HepG2 (cell line): ENCODE measurements at regions not wholly inside any gene's neighbourhood (a gene's known extent, or its start where the extent isn't known, plus 50 kb on each side); places are given as distances from the start of the nearest gene placed in this dataset.

ENCODE experiments used
- ATAC-seq: fragments of 200-7000 bp; cut with Tn5 transposase; 3 replicates; pipeline ENCODE4 v1.9.1; 2020; ENCODE audit warnings: mild to moderate bottlenecking, moderate library complexity
- BruUV-seq: library from RNA; stranded (reverse); fragments of 400-500 nt; replicated peaks from 2 replicates; lab custom pipeline; 2021; lab: Mats Ljungman, UMichigan
- CTCF ChIA-PET: fragments of 300-600 bp; formaldehyde crosslinking; extraction: SDS; loops from one replicate; lab custom pipeline; 2021; ENCODE audit warnings: low total read pairs, inconsistent platforms, low intra/inter-chr PET ratio; lab: Yijun Ruan, JAX
- POLR2A ChIA-PET: fragments of 350-600 bp; sonication (Branson Sonifier 250); formaldehyde crosslinking; loops from one replicate; lab custom pipeline; 2020; ENCODE audit warnings: antibody characterized with exemption, inconsistent platforms; lab: Yijun Ruan, JAX
- DNase-seq: peaks from one replicate; pipeline ENCODE4 v3.0.0-alpha.2; 2015; ENCODE audit warnings: low spot score
- FAIRE-seq: peaks from 3 replicates; lab custom pipeline; 2011; peaks lifted over from hg19 to GRCh38; lab: Jason Lieb, UNC
- H2AFZ ChIP-seq: one replicate; pipeline ENCODE4 v1.6.1; 2011; ENCODE audit warnings: low read length, inconsistent platforms
- H3K27ac ChIP-seq: fragments of 300-600 bp; 3 replicates; pipeline ENCODE4 v1.8.0; 2011; ENCODE audit warnings: mixed run types, mild to moderate bottlenecking, mixed read lengths, low read length, inconsistent platforms; ENCODE audit not compliant: insufficient read depth; ENCODE audit errors: extremely low read length
- H3K27me3 ChIP-seq, 2 experiments: fragments of 200-600 bp in 1 of 2; 2 replicates in 1 of 2; 3 replicates in 1 of 2; pipeline versions ENCODE4 v1.6.0 to v1.8.0; 2011; ENCODE audit warnings: low read length in 2 of 2, mild to moderate bottlenecking in 2 of 2, moderate library complexity in 2 of 2, inconsistent platforms in 1 of 2; ENCODE audit not compliant: insufficient read depth in 2 of 2, control insufficient read depth in 1 of 2
- H3K36me3 ChIP-seq, 2 experiments: fragments of 200-600 bp in 1 of 2; replicated peaks in 1 of 2; 2 replicates in 1 of 2; 3 replicates in 1 of 2; pipeline versions ENCODE4 v1.5.1 to v1.8.0; 2011; ENCODE audit warnings: low read length in 2 of 2, inconsistent platforms in 1 of 2; ENCODE audit not compliant: insufficient read depth in 2 of 2, control insufficient read depth in 1 of 2
- H3K4me1 ChIP-seq: 2 replicates; pipeline ENCODE4 v1.5.1; 2012; ENCODE audit warnings: low read length, inconsistent platforms; ENCODE audit not compliant: insufficient read depth
- H3K4me2 ChIP-seq: 2 replicates; pipeline ENCODE4 v1.6.0; 2011; ENCODE audit warnings: low read depth, low read length, inconsistent platforms
- H3K4me3 ChIP-seq, 3 experiments: fragments of 200-600 bp in 1 of 3; sonication (generic), shearing (Covaris generic) in 1 of 3; replicated peaks in 1 of 3; 2 replicates each; pipeline ENCODE4 v1.5.1; 2011 to 2016; ENCODE audit warnings: low read length in 3 of 3, inconsistent platforms in 2 of 3, low read depth in 2 of 3, mild to moderate bottlenecking in 2 of 3, control low read depth in 1 of 3, mixed read lengths in 1 of 3; ENCODE audit not compliant: insufficient read depth in 1 of 3
- H3K79me2 ChIP-seq: one replicate; pipeline ENCODE4 v1.6.1; 2011; ENCODE audit warnings: low read length, inconsistent platforms; ENCODE audit not compliant: insufficient read depth
- H3K9ac ChIP-seq: 2 replicates; pipeline ENCODE4 v1.6.0; 2011; ENCODE audit warnings: mild to moderate bottlenecking, low read depth, low read length, inconsistent platforms; ENCODE audit not compliant: insufficient read depth
- H3K9me3 ChIP-seq: 2 replicates; pipeline ENCODE4 v1.5.1; 2012; ENCODE audit warnings: mild to moderate bottlenecking, low read length
- H4K20me1 ChIP-seq: 2 replicates; pipeline ENCODE4 v1.6.0; 2011; ENCODE audit warnings: inconsistent platforms, mild to moderate bottlenecking, low read length, moderate library complexity; ENCODE audit not compliant: insufficient read depth
- BRCA1 ChIP-seq: sonication (generic); formaldehyde crosslinking; IDR thresholded peaks from 2 replicates; pipeline ENCODE4 v1.4.0; 2020; ENCODE audit warnings: missing genetic modification reagents
- CENPT ChIP-seq: sonication (generic); formaldehyde crosslinking; IDR thresholded peaks from 2 replicates; pipeline ENCODE4 v1.8.0; 2022; ENCODE audit warnings: low read depth, mild to moderate bottlenecking, moderate library complexity, missing genetic modification reagents
- CENPX ChIP-seq: sonication (generic); formaldehyde crosslinking; IDR thresholded peaks from 2 replicates; pipeline ENCODE4 v1.9.0; 2021; ENCODE audit warnings: mild to moderate bottlenecking, missing genetic modification reagents, moderate library complexity
- CHD4 ChIP-seq: fragments of 200-600 bp; sonication (generic); IDR thresholded peaks from 2 replicates; pipeline ENCODE4 v1.7.0; 2017; ENCODE audit warnings: mild to moderate bottlenecking, low read length, borderline replicate concordance
- DDIT3 ChIP-seq: sonication (generic); formaldehyde crosslinking; IDR thresholded peaks from 2 replicates; pipeline ENCODE4 v1.4.0; 2020; ENCODE audit warnings: mild to moderate bottlenecking, missing genetic modification reagents
- FOXJ3 ChIP-seq: sonication (generic); formaldehyde crosslinking; IDR thresholded peaks from 2 replicates; pipeline ENCODE4 v1.4.0; 2020; ENCODE audit warnings: missing genetic modification reagents, mild to moderate bottlenecking, borderline replicate concordance
- ONECUT2 ChIP-seq: sonication (generic); formaldehyde crosslinking; IDR thresholded peaks from 2 replicates; pipeline ENCODE4 v1.4.0; 2020; ENCODE audit warnings: missing genetic modification reagents
- PHF8 ChIP-seq: sonication (generic); formaldehyde crosslinking; IDR thresholded peaks from 2 replicates; pipeline ENCODE4 v1.5.0; 2020; ENCODE audit warnings: missing genetic modification reagents
- SAFB2 ChIP-seq: sonication (generic); formaldehyde crosslinking; IDR thresholded peaks from 2 replicates; pipeline ENCODE4 v1.5.1; 2020; ENCODE audit warnings: missing genetic modification reagents, low read depth, mild to moderate bottlenecking, borderline replicate concordance
- SIN3A ChIP-seq: IDR thresholded peaks from 2 replicates; pipeline ENCODE4 v1.6.1; 2011; ENCODE audit warnings: low read depth, mild to moderate bottlenecking, control low read depth, low read length, borderline replicate concordance
- SMAD1 ChIP-seq: sonication (generic); formaldehyde crosslinking; IDR thresholded peaks from 2 replicates; pipeline ENCODE4 v1.4.0; 2020; ENCODE audit warnings: missing genetic modification reagents, low read depth, mild to moderate bottlenecking, borderline replicate concordance
- SP140L ChIP-seq: sonication (generic); formaldehyde crosslinking; IDR thresholded peaks from 2 replicates; pipeline ENCODE4 v1.4.0; 2020; ENCODE audit warnings: missing genetic modification reagents, borderline replicate concordance
- ZFP90 ChIP-seq: sonication (generic); formaldehyde crosslinking; IDR thresholded peaks from 2 replicates; pipeline ENCODE4 v1.8.0; 2022; ENCODE audit warnings: missing genetic modification reagents, mild to moderate bottlenecking, inconsistent platforms, borderline replicate concordance
- ZKSCAN8 ChIP-seq: IDR thresholded peaks from 2 replicates; pipeline ENCODE4 v1.6.1; 2016; ENCODE audit warnings: borderline replicate concordance, missing genetic modification reagents, missing compliant biosample characterization
- ZNF280D ChIP-seq: sonication (generic); formaldehyde crosslinking; IDR thresholded peaks from 2 replicates; pipeline ENCODE4 v1.5.1; 2020; ENCODE audit warnings: mild to moderate bottlenecking, missing genetic modification reagents
- ZNF33B ChIP-seq: sonication (generic); formaldehyde crosslinking; IDR thresholded peaks from 2 replicates; pipeline ENCODE4 v1.5.1; 2020; ENCODE audit warnings: mild to moderate bottlenecking, missing genetic modification reagents
- ZNF747 ChIP-seq: sonication (generic); formaldehyde crosslinking; IDR thresholded peaks from 2 replicates; pipeline ENCODE4 v1.8.1; 2023; ENCODE audit warnings: missing genetic modification reagents, mild to moderate bottlenecking, borderline replicate concordance
- WGBS: methylation state at CpG from one replicate; pipeline ENCODE4 v1.1.6; 2017; ENCODE audit warnings: low lambda C conversion rate; 5-methylcytosine and 5-hydroxymethylcytosine counted together
- in situ Hi-C: cut with HindIII; loops from 2 replicates; pipeline ENCODE4 v1.10.0; 2017; ENCODE audit warnings: low pct_unique_long_range_greater_than_20kb; ENCODE audit not compliant: extremely low pct_ligation_motif_present
- intact Hi-C: fragments of 100-400 bp; cut with micrococcal nuclease; formaldehyde crosslinking; loops from one replicate; pipeline ENCODE4 v1.10.0; 2022; ENCODE audit not compliant: unreplicated experiment
- TF ChIP-seq, protein P1 (sequence below): sonication (generic); formaldehyde crosslinking; IDR thresholded peaks from 2 replicates; pipeline ENCODE4 v1.4.0; 2020; ENCODE audit warnings: missing genetic modification reagents

DNA sequence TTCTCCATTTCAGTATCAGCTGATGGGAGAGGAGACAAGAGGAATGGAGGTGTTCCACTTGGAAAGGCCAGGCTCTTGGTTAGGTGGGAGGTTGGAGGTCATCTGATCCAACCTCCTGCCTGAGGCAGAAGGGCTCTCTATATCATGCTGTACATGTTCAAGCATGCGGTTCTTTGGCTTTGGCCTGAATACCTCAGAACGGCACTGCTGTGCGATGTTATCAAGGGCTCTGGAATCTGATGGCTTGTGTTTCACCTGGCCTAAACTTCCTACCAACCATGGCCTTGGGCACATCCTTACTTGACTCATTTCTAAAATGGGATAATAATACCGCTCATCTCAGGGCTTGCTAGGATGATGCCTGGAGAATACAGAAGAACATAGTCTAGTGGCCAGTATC, 90.1 kb upstream of the FAM169A start:
- Histone ChIP-seq H3K36me3 (no peaks in the 10 kb centered on the region), H3K27me3 (no peaks in the 10 kb centered on the region), H3K4me1 (peaks cover 78% of the 10 kb centered on the region), H3K4me2 (no peak overlapping the region), H4K20me1 (no peaks in the 10 kb centered on the region), H3K27ac (no peak overlapping the region), H3K9me3 (no peaks in the 10 kb centered on the region; the same call in 1 of the 2 replicates), H3K4me3 (no peak overlapping the region), H3K9ac (no peak overlapping the region), H2AFZ (no peak overlapping the region), H3K79me2 (no peaks in the 10 kb centered on the region)
- 80% methylated on average over 4 of the region's 4 CpGs for WGBS
- in situ Hi-C loops (no loop called here), intact Hi-C loops (no loop called here)
- CTCF ChIA-PET = no interaction called here
- POLR2A ChIA-PET = no interaction called here
- no peak for DNase-seq
- no peak for ATAC-seq
- FAIRE-seq = no peak
- no TSS peak for BruUV-seq
- TF ChIP-seq PHF8 (no peak), SP140L (CRISPR knock-in tag) (no peak), CENPT (CRISPR knock-in tag) (no peak), ZNF747 (no peak), CENPX (CRISPR knock-in tag) (no peak), ZNF33B (CRISPR knock-in tag) (no peak), FOXJ3 (CRISPR knock-in tag) (no peak), SMAD1 (CRISPR knock-in tag) (no peak), ZKSCAN8 (CRISPR knock-in tag) (no peak), CHD4 (no peak), SIN3A (no peak), SAFB2 (CRISPR knock-in tag) (no peak), BRCA1 (CRISPR knock-in tag) (no peak), ZFP90 (CRISPR knock-in tag) (no peak), DDIT3 (no peak), ZNF280D (CRISPR knock-in tag) (no peak), ONECUT2 (no peak)
- TF ChIP-seq, protein P1, sequence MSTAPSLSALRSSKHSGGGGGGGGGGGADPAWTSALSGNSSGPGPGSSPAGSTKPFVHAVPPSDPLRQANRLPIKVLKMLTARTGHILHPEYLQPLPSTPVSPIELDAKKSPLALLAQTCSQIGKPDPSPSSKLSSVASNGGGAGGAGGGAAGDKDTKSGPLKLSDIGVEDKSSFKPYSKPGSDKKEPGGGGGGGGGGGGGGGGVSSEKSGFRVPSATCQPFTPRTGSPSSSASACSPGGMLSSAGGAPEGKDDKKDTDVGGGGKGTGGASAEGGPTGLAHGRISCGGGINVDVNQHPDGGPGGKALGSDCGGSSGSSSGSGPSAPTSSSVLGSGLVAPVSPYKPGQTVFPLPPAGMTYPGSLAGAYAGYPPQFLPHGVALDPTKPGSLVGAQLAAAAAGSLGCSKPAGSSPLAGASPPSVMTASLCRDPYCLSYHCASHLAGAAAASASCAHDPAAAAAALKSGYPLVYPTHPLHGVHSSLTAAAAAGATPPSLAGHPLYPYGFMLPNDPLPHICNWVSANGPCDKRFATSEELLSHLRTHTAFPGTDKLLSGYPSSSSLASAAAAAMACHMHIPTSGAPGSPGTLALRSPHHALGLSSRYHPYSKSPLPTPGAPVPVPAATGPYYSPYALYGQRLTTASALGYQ (CRISPR knock-in tag) = no peak
